ENCODE measurements at regions not wholly inside any gene's neighbourhood (a gene's known extent, or its start where the extent isn't known, plus 50 kb on each side); places are given as distances from the start of the nearest gene placed in this dataset.

GRCh38 chr16:52386694-52387093 is 160.2 kb downstream of the TOX3 start:
- Histone ChIP-seq H3K4me3 (ENCODE audit: low read length) (no peak overlapping the region), H3K27me3 (ENCODE audit: insufficient read depth, low read length) (no peaks in the 10 kb centered on the region), H3K36me3 (ENCODE audit: insufficient read depth, low read length) (no peaks in the 10 kb centered on the region), H3K9me3 (ENCODE audit: low read length) (no peaks in the 10 kb centered on the region), H2AFZ (ENCODE audit: low read depth, low read length) (no peak overlapping the region), H3K4me1 (ENCODE audit: insufficient read depth, low read length) (no peaks in the 10 kb centered on the region)

DNA sequence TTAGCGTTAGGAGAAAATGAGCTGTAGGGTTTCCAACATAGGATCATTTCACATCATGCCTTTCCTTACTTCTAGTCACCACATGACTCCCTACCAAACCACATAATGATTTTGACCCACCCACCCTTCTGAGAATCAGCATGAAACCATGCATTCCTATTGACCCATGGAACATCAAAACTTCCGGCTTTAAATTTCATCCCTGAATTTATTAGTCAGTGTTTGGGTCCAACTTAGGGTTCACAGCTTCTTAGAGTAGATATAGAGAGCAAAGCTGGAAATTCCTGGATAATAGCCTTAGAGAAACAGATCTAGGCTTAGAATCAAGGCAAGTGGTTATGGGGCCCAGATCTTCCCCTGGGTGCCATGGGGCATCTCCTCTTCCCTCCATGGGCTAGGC is 162.6 kb downstream of the TOX3 start:
- H3K4me3 ChIP-seq (ENCODE audit: low read length), result no peak overlapping the region
- H3K36me3 ChIP-seq (ENCODE audit: insufficient read depth, low read length), result no peaks in the 10 kb centered on the region
- no peaks in the 10 kb centered on the region for H3K9me3 ChIP-seq (ENCODE audit: low read length)
- no peak overlapping the region for H2AFZ ChIP-seq (ENCODE audit: low read depth, low read length)
- H3K27me3 ChIP-seq (ENCODE audit: insufficient read depth, low read length), result no peaks in the 10 kb centered on the region
- no peaks in the 10 kb centered on the region for H3K4me1 ChIP-seq (ENCODE audit: insufficient read depth, low read length)

DNA sequence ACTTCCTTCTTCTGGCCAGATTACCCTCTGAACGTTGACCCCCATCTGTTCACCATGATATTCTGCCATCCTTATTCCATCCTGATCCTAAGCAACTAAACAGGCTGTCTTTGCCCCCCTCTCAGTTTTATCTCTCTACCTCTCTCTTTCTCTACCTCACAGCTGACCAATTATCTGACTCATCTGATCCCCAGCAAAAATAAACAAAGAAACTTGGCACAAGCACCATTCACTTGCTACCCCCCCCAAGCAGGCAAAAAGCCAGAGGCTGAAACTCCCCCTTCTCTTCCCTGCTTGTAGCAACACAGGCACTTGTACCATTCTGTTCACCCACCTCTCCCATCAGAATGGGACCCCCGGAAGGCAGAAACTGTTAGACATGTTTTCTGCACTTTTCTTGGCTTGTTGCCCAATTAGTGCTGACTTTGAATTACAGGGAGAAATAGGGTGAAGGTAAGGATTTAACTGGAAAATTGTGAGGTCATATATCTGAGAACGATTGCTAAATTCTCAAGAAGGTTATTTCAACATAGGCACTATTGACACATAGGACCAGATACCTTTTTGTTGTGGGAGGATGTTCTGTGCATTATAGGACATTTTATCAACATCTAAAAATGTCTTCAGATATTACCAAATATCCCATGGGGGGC is 163.2 kb downstream of the TOX3 start:
- Histone ChIP-seq H2AFZ (ENCODE audit: low read depth, low read length) (no peak overlapping the region), H3K4me1 (ENCODE audit: insufficient read depth, low read length) (no peaks in the 10 kb centered on the region), H3K27me3 (ENCODE audit: insufficient read depth, low read length) (no peaks in the 10 kb centered on the region), H3K4me3 (ENCODE audit: low read length) (no peak overlapping the region), H3K9me3 (ENCODE audit: low read length) (no peaks in the 10 kb centered on the region), H3K36me3 (ENCODE audit: insufficient read depth, low read length) (no peaks in the 10 kb centered on the region)

DNA sequence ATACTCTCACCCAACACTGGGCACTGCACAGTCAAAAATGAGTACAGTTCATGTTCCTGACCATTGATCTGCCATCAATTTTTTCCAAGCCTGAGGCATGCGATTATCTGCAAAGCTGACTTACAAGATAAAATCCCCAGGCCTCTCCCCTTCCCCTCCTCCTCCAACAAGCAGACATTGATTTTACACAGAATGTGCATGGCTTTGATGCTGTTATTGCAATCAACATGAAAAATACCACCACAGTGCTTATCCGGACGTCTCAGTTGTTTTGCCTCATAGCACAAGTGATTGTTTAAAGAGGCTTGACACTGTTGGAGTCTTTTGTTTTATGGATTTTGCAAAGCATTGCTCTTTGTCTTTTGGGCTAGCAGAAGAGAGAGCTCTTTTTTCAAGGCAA is 163.8 kb downstream of the TOX3 start:
- H3K9me3 ChIP-seq (ENCODE audit: low read length), result no peaks in the 10 kb centered on the region
- H3K4me1 ChIP-seq (ENCODE audit: insufficient read depth, low read length), result no peaks in the 10 kb centered on the region
- H3K27me3 ChIP-seq (ENCODE audit: insufficient read depth, low read length), result no peaks in the 10 kb centered on the region
- no peak overlapping the region for H3K4me3 ChIP-seq (ENCODE audit: low read length)
- H3K36me3 ChIP-seq (ENCODE audit: insufficient read depth, low read length), result no peaks in the 10 kb centered on the region
- H2AFZ ChIP-seq (ENCODE audit: low read depth, low read length), result no peak overlapping the region

GRCh38 chr16:52379551-52379950 is 167.4 kb downstream of the TOX3 start:
- no peak overlapping the region for H3K4me3 ChIP-seq (ENCODE audit: low read length)
- H3K4me1 ChIP-seq (ENCODE audit: insufficient read depth, low read length), result no peaks in the 10 kb centered on the region
- H3K36me3 ChIP-seq (ENCODE audit: insufficient read depth, low read length), result no peaks in the 10 kb centered on the region
- H3K27me3 ChIP-seq (ENCODE audit: insufficient read depth, low read length), result no peaks in the 10 kb centered on the region
- H2AFZ ChIP-seq (ENCODE audit: low read depth, low read length), result no peak overlapping the region
- no peaks in the 10 kb centered on the region for H3K9me3 ChIP-seq (ENCODE audit: low read length)

- Histone ChIP-seq H3K27me3 (ENCODE audit: insufficient read depth, low read length) (no peaks in the 10 kb centered on the region), H2AFZ (ENCODE audit: low read depth, low read length) (no peak overlapping the region), H3K36me3 (ENCODE audit: insufficient read depth, low read length) (no peaks in the 10 kb centered on the region), H3K9me3 (ENCODE audit: low read length) (no peaks in the 10 kb centered on the region), H3K4me3 (ENCODE audit: low read length) (no peak overlapping the region), H3K4me1 (ENCODE audit: insufficient read depth, low read length) (no peaks in the 10 kb centered on the region)
Measured at GRCh38 chr16:52376676-52377280, 170.2 kb downstream of the TOX3 start.

DNA sequence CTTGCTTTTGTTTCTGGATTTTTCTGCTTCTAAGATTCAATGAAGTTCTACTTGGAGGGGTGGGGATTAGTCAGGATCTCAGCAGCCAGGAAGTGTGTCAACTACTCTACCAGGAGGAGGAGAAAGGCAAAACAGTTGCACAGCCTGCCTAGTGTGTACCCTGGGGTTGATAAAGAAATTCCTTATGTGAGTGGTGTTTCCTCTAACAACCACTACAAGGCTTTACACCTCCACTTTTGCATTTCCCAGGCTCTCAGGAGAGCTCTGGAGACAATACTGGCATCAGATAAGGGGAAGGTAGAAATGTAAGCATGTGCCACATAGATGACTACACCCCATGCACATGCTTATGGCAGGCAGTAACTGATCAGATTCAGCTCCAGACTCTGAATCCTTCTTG is 174.6 kb downstream of the TOX3 start:
- Histone ChIP-seq H3K9me3 (ENCODE audit: low read length) (no peaks in the 10 kb centered on the region), H3K27me3 (ENCODE audit: insufficient read depth, low read length) (no peaks in the 10 kb centered on the region), H3K36me3 (ENCODE audit: insufficient read depth, low read length) (no peaks in the 10 kb centered on the region), H2AFZ (ENCODE audit: low read depth, low read length) (no peak overlapping the region), H3K4me3 (ENCODE audit: low read length) (no peak overlapping the region), H3K4me1 (ENCODE audit: insufficient read depth, low read length) (peaks cover 12% of the 10 kb centered on the region)

GRCh38 chr16:52368859-52369258 is 178.1 kb downstream of the TOX3 start:
- no peaks in the 10 kb centered on the region for H3K36me3 ChIP-seq (ENCODE audit: insufficient read depth, low read length)
- no peaks in the 10 kb centered on the region for H3K9me3 ChIP-seq (ENCODE audit: low read length)
- no peak overlapping the region for H2AFZ ChIP-seq (ENCODE audit: low read depth, low read length)
- peaks cover 29% of the 10 kb centered on the region for H3K4me1 ChIP-seq (ENCODE audit: insufficient read depth, low read length)
- H3K4me3 ChIP-seq (ENCODE audit: low read length), result no peak overlapping the region
- no peaks in the 10 kb centered on the region for H3K27me3 ChIP-seq (ENCODE audit: insufficient read depth, low read length)

DNA sequence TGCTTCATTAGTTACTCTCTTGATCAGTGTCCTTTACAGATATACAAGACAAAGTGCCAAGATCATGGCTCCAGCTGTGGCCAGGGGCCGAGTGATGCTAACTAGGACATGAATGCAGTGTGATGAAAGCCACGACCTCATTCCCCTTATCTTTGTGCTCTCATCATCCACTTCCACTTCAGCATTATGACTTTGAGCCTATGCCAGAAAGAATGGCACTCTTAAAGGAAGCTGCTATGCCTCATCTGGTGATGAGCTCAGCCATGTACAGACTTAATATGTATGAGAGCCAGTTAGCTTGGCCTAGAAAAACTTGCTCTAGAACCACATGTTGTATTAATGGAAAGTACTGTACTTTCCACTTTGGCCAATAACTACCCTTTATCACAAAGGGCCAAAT is 179.1 kb downstream of the TOX3 start:
- H3K4me3 ChIP-seq (ENCODE audit: low read length), result no peak overlapping the region
- peaks cover 29% of the 10 kb centered on the region for H3K4me1 ChIP-seq (ENCODE audit: insufficient read depth, low read length)
- no peaks in the 10 kb centered on the region for H3K36me3 ChIP-seq (ENCODE audit: insufficient read depth, low read length)
- H3K27me3 ChIP-seq (ENCODE audit: insufficient read depth, low read length), result no peaks in the 10 kb centered on the region
- no peak overlapping the region for H2AFZ ChIP-seq (ENCODE audit: low read depth, low read length)
- no peaks in the 10 kb centered on the region for H3K9me3 ChIP-seq (ENCODE audit: low read length)

GRCh38 chr16:52366983-52367382 is 180.0 kb downstream of the TOX3 start:
- no peaks in the 10 kb centered on the region for H3K27me3 ChIP-seq (ENCODE audit: insufficient read depth, low read length)
- H3K9me3 ChIP-seq (ENCODE audit: low read length), result no peaks in the 10 kb centered on the region
- no peak overlapping the region for H3K4me3 ChIP-seq (ENCODE audit: low read length)
- peaks cover 29% of the 10 kb centered on the region for H3K4me1 ChIP-seq (ENCODE audit: insufficient read depth, low read length)
- H3K36me3 ChIP-seq (ENCODE audit: insufficient read depth, low read length), result no peaks in the 10 kb centered on the region
- no peak overlapping the region for H2AFZ ChIP-seq (ENCODE audit: low read depth, low read length)

- no peak overlapping the region for H3K4me3 ChIP-seq (ENCODE audit: low read length)
- peaks cover 3% of the 10 kb centered on the region for H3K9me3 ChIP-seq (ENCODE audit: low read length)
- no peaks in the 10 kb centered on the region for H3K36me3 ChIP-seq (ENCODE audit: insufficient read depth, low read length)
- H2AFZ ChIP-seq (ENCODE audit: low read depth, low read length), result no peak overlapping the region
- H3K27me3 ChIP-seq (ENCODE audit: insufficient read depth, low read length), result peaks cover 3% of the 10 kb centered on the region
- peaks cover 29% of the 10 kb centered on the region for H3K4me1 ChIP-seq (ENCODE audit: insufficient read depth, low read length)
Measured at GRCh38 chr16:52364500-52364899, 182.4 kb downstream of the TOX3 start.

GRCh38 chr16:52363082-52363481 is 183.9 kb downstream of the TOX3 start:
- H3K4me3 ChIP-seq (ENCODE audit: low read length), result no peak overlapping the region
- peaks cover 24% of the 10 kb centered on the region for H3K4me1 ChIP-seq (ENCODE audit: insufficient read depth, low read length)
- no peaks in the 10 kb centered on the region for H3K36me3 ChIP-seq (ENCODE audit: insufficient read depth, low read length)
- H2AFZ ChIP-seq (ENCODE audit: low read depth, low read length), result no peak overlapping the region
- peaks cover 3% of the 10 kb centered on the region for H3K9me3 ChIP-seq (ENCODE audit: low read length)
- peaks cover 3% of the 10 kb centered on the region for H3K27me3 ChIP-seq (ENCODE audit: insufficient read depth, low read length)

DNA sequence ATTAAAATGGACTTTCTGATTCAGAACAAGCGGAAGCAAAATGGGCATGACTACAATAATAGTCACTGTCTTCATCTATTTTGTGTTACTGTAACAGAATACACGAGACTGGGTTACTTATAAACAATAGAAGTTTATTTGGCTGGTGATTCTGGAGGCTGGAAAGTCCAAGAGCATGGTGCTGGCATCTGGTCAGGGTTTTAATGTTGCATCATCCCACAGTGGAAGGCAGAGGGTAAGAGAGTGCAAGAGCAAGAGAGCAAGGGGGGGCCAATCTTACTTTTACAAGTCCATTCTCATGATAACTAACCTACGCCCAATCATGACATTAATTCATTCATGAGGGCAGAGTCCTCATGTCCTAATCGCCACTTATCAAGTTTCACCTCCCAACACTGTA is 189.2 kb downstream of the TOX3 start:
- no peak overlapping the region for H3K4me3 ChIP-seq (ENCODE audit: low read length)
- no peaks in the 10 kb centered on the region for H3K4me1 ChIP-seq (ENCODE audit: insufficient read depth, low read length)
- no peaks in the 10 kb centered on the region for H3K36me3 ChIP-seq (ENCODE audit: insufficient read depth, low read length)
- peaks cover 4% of the 10 kb centered on the region for H3K9me3 ChIP-seq (ENCODE audit: low read length)
- H2AFZ ChIP-seq (ENCODE audit: low read depth, low read length), result no peak overlapping the region
- peaks cover 3% of the 10 kb centered on the region for H3K27me3 ChIP-seq (ENCODE audit: insufficient read depth, low read length)

DNA sequence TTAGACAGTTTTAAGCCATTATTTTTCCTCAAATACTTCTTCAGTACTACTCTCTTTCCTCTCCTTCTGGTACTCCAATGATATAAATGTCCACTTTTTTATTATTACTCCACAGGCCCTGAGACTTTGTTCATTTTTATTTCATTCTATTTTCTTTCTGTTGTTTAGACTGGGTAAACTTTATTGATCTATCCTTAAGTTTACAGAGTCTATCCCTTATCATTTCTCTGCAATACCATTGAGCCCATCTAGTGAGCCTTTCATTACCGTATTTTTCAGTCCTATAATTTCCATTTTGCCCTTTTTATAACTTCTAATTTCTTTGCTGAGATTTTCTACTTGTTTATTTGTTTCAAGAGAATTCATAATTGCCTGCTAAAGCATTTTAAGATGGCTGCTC is 193.7 kb downstream of the TOX3 start:
- Histone ChIP-seq H3K27me3 (ENCODE audit: insufficient read depth, low read length) (no peaks in the 10 kb centered on the region), H3K4me1 (ENCODE audit: insufficient read depth, low read length) (no peaks in the 10 kb centered on the region), H3K9me3 (ENCODE audit: low read length) (peaks cover 2% of the 10 kb centered on the region), H3K36me3 (ENCODE audit: insufficient read depth, low read length) (no peaks in the 10 kb centered on the region), H2AFZ (ENCODE audit: low read depth, low read length) (no peak overlapping the region), H3K4me3 (ENCODE audit: low read length) (no peak overlapping the region)

Data from neuron (in vitro differentiated cells).